GM23338 (cell line): ENCODE measurements at regions not wholly inside any gene's neighbourhood (a gene's known extent, or its start where the extent isn't known, plus 50 kb on each side); places are given as distances from the start of the nearest gene placed in this dataset.
"Not testable (repeated sequence)": the region's sequence is repeated elsewhere in the genome, so short reads cannot be mapped to it uniquely, and the experiment has no call there.

Source experiments
- EZH2 ChIP-seq: fragments of 200-600 bp; sonication (generic); IDR thresholded peaks from one replicate; pipeline ENCODE4 v1.8.0; 2017; ENCODE audit warnings: antibody characterized with exemption, mild to moderate bottlenecking, low read depth; ENCODE audit not compliant: unreplicated experiment
- POLR2AphosphoS5 ChIP-seq: IDR thresholded peaks from 2 replicates; pipeline ENCODE4 v1.6.1; 2016; ENCODE audit warnings: antibody characterized with exemption, low read depth
- TF ChIP-seq, protein P1 (sequence below), 2 experiments: fragments of 200-600 bp in 1 of 2; sonication (generic) in 1 of 2; conservative IDR thresholded peaks; 2 replicates each; pipeline versions ENCODE4 v1.5.1 to v1.6.1; 2016 to 2017; ENCODE audit warnings: antibody characterized with exemption in 2 of 2, low read depth in 2 of 2, mild to moderate bottlenecking in 2 of 2, moderate library complexity in 1 of 2

- TF ChIP-seq, protein P1, sequence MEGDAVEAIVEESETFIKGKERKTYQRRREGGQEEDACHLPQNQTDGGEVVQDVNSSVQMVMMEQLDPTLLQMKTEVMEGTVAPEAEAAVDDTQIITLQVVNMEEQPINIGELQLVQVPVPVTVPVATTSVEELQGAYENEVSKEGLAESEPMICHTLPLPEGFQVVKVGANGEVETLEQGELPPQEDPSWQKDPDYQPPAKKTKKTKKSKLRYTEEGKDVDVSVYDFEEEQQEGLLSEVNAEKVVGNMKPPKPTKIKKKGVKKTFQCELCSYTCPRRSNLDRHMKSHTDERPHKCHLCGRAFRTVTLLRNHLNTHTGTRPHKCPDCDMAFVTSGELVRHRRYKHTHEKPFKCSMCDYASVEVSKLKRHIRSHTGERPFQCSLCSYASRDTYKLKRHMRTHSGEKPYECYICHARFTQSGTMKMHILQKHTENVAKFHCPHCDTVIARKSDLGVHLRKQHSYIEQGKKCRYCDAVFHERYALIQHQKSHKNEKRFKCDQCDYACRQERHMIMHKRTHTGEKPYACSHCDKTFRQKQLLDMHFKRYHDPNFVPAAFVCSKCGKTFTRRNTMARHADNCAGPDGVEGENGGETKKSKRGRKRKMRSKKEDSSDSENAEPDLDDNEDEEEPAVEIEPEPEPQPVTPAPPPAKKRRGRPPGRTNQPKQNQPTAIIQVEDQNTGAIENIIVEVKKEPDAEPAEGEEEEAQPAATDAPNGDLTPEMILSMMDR (conservative IDR thresholded peaks at IDR 0.05; ENCODE audit: low read depth in 2 of 2), result not testable (repeated sequence)
- not testable (repeated sequence) for TF ChIP-seq EZH2, POLR2AphosphoS5
These were observed 320.8 kb upstream of the DEPDC1 start for GRCh38 chr1:68817505-68818210.
